Fibroblast of the aortic adventitia (primary cell): ENCODE measurements at regions not wholly inside any gene's neighbourhood (a gene's known extent, or its start where the extent isn't known, plus 50 kb on each side); places are given as distances from the start of the nearest gene placed in this dataset.

Experiments used
- DNase-seq: peaks from one replicate; pipeline ENCODE4 v3.0.0-alpha.2; 2010; ENCODE audit warnings: low read depth
- H3K4me3 ChIP-seq: 2 replicates; pipeline ENCODE4 v1.5.1; 2011; ENCODE audit warnings: low read depth, mild to moderate bottlenecking, control low read depth, low read length, moderate library complexity
- TF ChIP-seq, protein P1 (sequence below): IDR thresholded peaks from 2 replicates; pipeline ENCODE4 v1.5.1; 2011; ENCODE audit warnings: mild to moderate bottlenecking, low read length, control low read depth, inconsistent platforms; ENCODE audit not compliant: insufficient read depth

DNA sequence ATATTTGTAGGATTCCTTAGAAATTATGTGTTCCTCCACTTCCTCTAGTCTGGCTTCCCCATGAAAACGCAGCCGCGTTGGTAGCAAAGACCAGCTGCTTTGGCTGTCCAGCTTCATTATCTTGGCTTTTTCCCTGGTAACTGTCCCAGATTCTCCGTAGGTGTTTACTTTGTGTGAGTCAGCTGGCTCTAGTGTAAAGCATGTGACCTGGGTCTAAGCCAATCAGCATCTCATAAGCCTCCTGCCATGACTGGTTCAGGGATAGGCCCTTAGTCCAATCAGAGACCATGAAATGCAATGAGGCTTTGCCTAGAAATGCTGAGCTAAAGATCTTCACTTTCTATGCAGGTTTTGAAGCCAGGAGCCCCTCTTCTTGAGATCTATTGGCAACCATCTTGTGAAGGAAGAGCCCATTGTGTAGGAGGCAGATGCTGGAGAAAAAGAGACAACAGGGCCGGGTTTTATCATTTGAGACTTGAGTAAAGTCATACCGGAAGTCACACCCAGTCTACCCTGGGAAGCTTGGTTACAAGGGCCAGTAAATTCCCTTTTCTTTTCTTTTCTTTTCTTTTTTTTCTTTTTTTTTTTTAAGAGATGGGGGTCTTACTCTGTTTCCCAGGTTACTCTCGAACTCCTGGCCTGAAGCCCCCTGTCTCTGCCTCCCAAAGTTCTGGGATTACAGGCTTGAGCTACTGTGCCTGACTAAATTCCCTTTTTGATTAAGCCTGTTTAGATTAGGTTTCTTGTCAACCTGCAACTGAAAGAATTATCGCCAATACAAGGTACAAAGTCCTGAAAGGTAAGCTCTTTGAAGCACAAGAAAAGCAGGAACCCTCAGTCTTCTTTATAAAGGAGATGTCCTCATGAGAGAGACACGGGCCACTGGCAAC is 256.5 kb upstream of the RREB1 start:
- peak; percentile 99 for DNase-seq
- no peak overlapping the region for H3K4me3 ChIP-seq
- TF ChIP-seq, protein P1, sequence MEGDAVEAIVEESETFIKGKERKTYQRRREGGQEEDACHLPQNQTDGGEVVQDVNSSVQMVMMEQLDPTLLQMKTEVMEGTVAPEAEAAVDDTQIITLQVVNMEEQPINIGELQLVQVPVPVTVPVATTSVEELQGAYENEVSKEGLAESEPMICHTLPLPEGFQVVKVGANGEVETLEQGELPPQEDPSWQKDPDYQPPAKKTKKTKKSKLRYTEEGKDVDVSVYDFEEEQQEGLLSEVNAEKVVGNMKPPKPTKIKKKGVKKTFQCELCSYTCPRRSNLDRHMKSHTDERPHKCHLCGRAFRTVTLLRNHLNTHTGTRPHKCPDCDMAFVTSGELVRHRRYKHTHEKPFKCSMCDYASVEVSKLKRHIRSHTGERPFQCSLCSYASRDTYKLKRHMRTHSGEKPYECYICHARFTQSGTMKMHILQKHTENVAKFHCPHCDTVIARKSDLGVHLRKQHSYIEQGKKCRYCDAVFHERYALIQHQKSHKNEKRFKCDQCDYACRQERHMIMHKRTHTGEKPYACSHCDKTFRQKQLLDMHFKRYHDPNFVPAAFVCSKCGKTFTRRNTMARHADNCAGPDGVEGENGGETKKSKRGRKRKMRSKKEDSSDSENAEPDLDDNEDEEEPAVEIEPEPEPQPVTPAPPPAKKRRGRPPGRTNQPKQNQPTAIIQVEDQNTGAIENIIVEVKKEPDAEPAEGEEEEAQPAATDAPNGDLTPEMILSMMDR = no peak

DNA sequence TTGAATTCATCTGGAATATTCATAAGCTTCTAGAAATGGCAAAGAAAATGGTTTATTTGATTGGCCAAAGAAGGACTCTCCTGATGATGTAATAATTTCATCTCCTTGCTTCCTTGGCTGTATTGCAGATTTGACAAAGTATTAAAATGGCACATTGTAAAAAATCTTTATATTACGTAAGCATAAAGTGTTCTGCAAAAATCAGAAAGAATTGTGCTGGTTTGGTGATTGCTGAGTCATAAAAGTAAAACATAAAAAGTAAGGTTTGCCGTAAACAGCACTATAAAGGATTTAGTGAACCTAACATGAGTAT is 255.9 kb upstream of the RREB1 start:
- no peak for DNase-seq

DNA sequence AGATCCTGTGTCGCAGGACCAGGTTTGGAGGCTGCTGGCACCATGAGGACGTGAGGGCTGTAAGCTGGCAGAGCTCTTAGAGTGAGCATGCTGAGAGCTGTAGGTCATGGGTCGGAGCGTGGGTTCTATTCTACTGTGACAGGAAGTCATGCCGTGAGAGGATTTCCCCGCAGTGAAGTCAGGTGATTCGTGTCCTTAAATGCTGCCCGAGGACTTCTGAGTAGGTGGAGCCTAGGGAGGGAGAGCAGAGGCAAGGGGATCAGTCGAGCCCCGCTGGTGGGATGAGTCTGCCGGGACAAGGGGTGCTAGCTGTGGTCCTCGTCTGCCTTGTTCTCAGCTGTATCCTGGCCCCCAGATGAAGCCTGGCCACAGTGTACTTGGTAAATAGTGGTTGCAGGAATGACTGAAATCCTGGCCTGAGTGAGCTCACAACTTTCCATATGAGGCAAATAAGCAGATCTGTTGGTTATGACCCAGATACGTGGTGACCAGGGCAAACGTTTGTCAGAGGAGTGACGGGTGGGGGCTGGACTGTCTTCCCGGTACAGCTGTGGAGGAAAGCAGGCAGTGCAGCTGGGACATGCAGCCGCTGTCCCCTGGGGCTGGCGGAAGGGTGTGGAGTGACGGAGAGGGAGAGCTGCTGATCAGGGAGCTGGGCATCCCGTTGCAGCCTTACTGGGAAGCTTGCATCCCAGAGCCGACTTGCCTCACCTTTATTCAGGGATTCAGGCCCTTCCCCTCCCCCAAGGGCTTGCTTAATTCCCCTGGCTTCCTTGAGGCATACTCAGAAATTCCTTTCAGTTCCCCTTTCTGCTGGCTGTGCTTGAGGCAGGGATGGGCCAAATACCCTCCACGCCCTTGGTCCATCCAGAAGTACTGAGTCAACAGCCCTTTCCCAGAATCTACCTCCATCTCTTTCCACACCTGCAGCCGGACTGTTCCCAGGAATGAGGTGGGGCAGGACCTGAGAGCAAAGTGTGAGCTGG is 250.9 kb upstream of the RREB1 start:
- H3K4me3 ChIP-seq = no peak overlapping the region
- TF ChIP-seq, protein P1 = no peak
- DNase-seq = peak; percentile 15

More for the DNA sequence above, 255.9 kb upstream of the RREB1 start:
- H3K4me3 ChIP-seq = no peak overlapping the region
- TF ChIP-seq, protein P1 = no peak

DNA sequence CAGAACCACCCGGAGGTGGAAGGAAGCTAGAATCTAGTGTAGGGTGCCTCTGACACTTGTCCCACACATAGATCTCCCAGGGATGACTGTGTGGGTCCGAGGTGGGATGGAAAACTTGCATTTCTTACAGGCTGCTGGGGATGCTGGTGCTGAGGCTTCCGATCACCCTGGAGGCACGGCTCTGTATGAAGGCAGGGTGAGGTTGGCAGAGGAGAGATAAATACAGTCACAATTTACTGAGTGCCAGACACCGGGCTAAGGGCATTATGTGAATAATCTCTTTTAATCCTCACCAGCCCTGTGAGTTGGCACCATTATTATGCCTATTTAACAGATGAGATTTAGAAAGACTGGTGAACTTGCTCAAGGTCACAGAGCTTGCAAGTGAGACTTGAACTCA is 250.2 kb upstream of the RREB1 start:
- TF ChIP-seq, protein P1 = no peak
- DNase-seq = no peak
- no peak overlapping the region for H3K4me3 ChIP-seq

DNA sequence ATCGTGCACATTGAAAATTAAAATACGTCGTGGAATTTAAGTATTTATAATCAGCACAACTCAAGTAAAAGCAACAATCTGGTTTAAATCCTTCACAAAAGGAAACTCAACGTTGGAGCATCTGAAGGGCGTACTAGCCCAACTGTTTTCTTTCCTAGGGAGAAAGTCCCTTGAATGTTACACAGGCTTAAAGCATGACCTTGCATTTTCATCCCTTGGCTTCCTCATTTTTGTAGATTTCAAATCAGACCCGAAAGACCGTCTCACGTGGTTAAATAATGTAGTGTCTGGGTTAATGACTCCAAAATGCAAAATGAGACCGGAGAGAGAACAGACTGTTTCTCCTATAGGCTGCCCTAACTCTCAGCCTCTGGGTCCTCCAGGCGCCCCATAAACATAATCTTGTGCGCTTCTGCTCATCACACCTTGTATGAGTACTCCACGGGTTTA is 249.2 kb upstream of the RREB1 start:
- TF ChIP-seq, protein P1 = no peak
- H3K4me3 ChIP-seq = no peak overlapping the region
- DNase-seq = no peak

DNA sequence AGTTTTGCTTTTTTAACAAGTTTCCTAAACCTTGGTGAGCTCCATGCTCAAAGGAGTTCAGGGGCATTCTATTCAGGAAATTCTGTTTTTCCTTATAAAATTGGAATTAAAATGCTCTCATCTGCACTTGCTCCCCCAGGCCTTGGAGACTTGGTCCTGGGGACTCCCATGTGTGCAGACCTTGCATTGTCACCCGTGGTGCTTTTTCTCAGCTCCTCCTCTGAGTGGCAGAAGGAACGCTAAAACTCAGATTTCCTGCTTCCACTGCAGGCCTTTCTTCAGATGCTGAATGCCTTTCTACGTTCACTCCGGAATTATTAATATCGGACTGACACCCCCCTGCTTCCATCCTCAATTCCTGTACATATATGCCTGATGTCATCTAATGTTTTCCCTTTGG is 248.7 kb upstream of the RREB1 start:
- H3K4me3 ChIP-seq = no peak overlapping the region
- DNase-seq = no peak
- TF ChIP-seq, protein P1 = no peak
